GM12878 (cell line): ENCODE measurements at regions not wholly inside any gene's neighbourhood (a gene's known extent, or its start where the extent isn't known, plus 50 kb on each side); places are given as distances from the start of the nearest gene placed in this dataset.

Source experiments
- ASH2L ChIP-seq: fragments of 300-600, 200-600 bp; sonication (generic); IDR thresholded peaks from 2 replicates; pipeline ENCODE4 v1.6.1; 2017; ENCODE audit warnings: low read depth, mild to moderate bottlenecking, borderline replicate concordance
- BCL11A ChIP-seq: IDR thresholded peaks from 2 replicates; pipeline ENCODE4 v1.6.1; 2011; ENCODE audit warnings: low read depth, low read length
- BHLHE40 ChIP-seq, 2 experiments: fragments of 450-650 bp in 1 of 2; IDR thresholded peaks; 2 replicates each; pipeline ENCODE4 v1.6.1; 2011 to 2017; ENCODE audit warnings: low read depth in 2 of 2, borderline replicate concordance in 1 of 2, improper control_type of control experiment in 1 of 2, low read length in 1 of 2, mild to moderate bottlenecking in 1 of 2
- CBX5 ChIP-seq: sonication (generic); IDR thresholded peaks from 2 replicates; pipeline ENCODE4 v1.6.1; 2016; ENCODE audit warnings: low read depth, moderate library complexity, mild to moderate bottlenecking, inconsistent platforms
- CEBPB ChIP-seq, 2 experiments: fragments of 150-350 bp in 1 of 2; IDR thresholded peaks; 2 replicates each; pipeline ENCODE4 v1.6.1; 2012 to 2014; ENCODE audit warnings: low read depth in 2 of 2, low read length in 2 of 2, borderline replicate concordance in 1 of 2, inconsistent platforms in 1 of 2
- EP300 ChIP-seq, 2 experiments: fragments of 150-350 bp in 1 of 2; IDR thresholded peaks; 2 replicates each; pipeline ENCODE4 v1.6.1; 2011 to 2012; ENCODE audit warnings: low read depth in 2 of 2, low read length in 2 of 2, borderline replicate concordance in 1 of 2, improper control_type of control experiment in 1 of 2, inconsistent platforms in 1 of 2; ENCODE audit not compliant: control insufficient read depth in 1 of 2
- FOXM1 ChIP-seq: IDR thresholded peaks from 2 replicates; pipeline ENCODE4 v1.6.1; 2012; ENCODE audit warnings: low read depth, mild to moderate bottlenecking, inconsistent platforms, low read length, moderate library complexity
- HDAC6 ChIP-seq: fragments of 200-600 bp; sonication (generic); IDR thresholded peaks from one replicate; pipeline ENCODE4 v1.8.0; 2017; ENCODE audit warnings: antibody characterized with exemption; ENCODE audit not compliant: unreplicated experiment
- IKZF2 ChIP-seq, 2 experiments: fragments of 450-650 bp; IDR thresholded peaks; 2 replicates each; pipeline ENCODE4 v1.6.1; 2017; ENCODE audit warnings: mild to moderate bottlenecking in 2 of 2, moderate library complexity in 2 of 2
- IRF4 ChIP-seq: IDR thresholded peaks from 2 replicates; pipeline ENCODE4 v1.6.1; 2011; ENCODE audit warnings: low read depth, low read length
- JUNB ChIP-seq: IDR thresholded peaks from 2 replicates; pipeline ENCODE4 v1.6.1; 2016; ENCODE audit warnings: antibody characterized with exemption, mild to moderate bottlenecking
- MEF2A ChIP-seq: IDR thresholded peaks from 2 replicates; pipeline ENCODE4 v1.6.1; 2011; ENCODE audit warnings: low read depth, mild to moderate bottlenecking, low read length, moderate library complexity; ENCODE audit not compliant: insufficient read depth
- MEF2B ChIP-seq: fragments of 450-650 bp; IDR thresholded peaks from 2 replicates; pipeline ENCODE4 v1.6.1; 2018; ENCODE audit warnings: mild to moderate bottlenecking, moderate library complexity; ENCODE audit not compliant: partially characterized antibody, poor library complexity, severe bottlenecking
- NFYA ChIP-seq: IDR thresholded peaks from 2 replicates; pipeline ENCODE4 v1.6.1; 2011; ENCODE audit warnings: low read depth, mild to moderate bottlenecking, low read length, improper control_type of control experiment, borderline replicate concordance
- PAX5 ChIP-seq: IDR thresholded peaks from 2 replicates; pipeline ENCODE4 v1.6.1; 2011; ENCODE audit warnings: low read depth, low read length, borderline replicate concordance
- PML ChIP-seq: IDR thresholded peaks from 2 replicates; pipeline ENCODE4 v1.6.1; 2012; ENCODE audit warnings: low read length, inconsistent platforms
- POLR2AphosphoS2 ChIP-seq: IDR thresholded peaks from 2 replicates; pipeline ENCODE4 v1.6.1; 2011; ENCODE audit warnings: low read depth, mild to moderate bottlenecking, low read length, improper control_type of control experiment, moderate library complexity
- RAD51 ChIP-seq: fragments of 450-650 bp; IDR thresholded peaks from 2 replicates; pipeline ENCODE4 v1.6.1; 2016; ENCODE audit warnings: moderate library complexity, mild to moderate bottlenecking, inconsistent platforms
- RCOR1 ChIP-seq: conservative IDR thresholded peaks from 2 replicates; pipeline ENCODE4 v1.6.1; 2012; ENCODE audit warnings: low read depth, low read length, improper control_type of control experiment
- STAT1 ChIP-seq: fragments of 450-650 bp; conservative IDR thresholded peaks from 2 replicates; pipeline ENCODE4 v1.6.1; 2014; ENCODE audit warnings: antibody characterized with exemption, mild to moderate bottlenecking
- SUZ12 ChIP-seq: fragments of 200-600 bp; sonication (generic); IDR thresholded peaks from one replicate; pipeline ENCODE4 v1.6.1; 2018; ENCODE audit warnings: antibody characterized with exemption, mild to moderate bottlenecking; ENCODE audit not compliant: unreplicated experiment
- TCF7 ChIP-seq: IDR thresholded peaks from 2 replicates; pipeline ENCODE4 v1.6.1; 2014; ENCODE audit warnings: antibody characterized with exemption, borderline replicate concordance
- ZBTB40 ChIP-seq: fragments of 450-650 bp; IDR thresholded peaks from 2 replicates; pipeline ENCODE4 v1.6.1; 2016; ENCODE audit warnings: mild to moderate bottlenecking, moderate library complexity, borderline replicate concordance
- ZNF24 ChIP-seq: fragments of 450-650 bp; IDR thresholded peaks from 2 replicates; pipeline ENCODE4 v1.6.1; 2017; ENCODE audit warnings: antibody characterized with exemption, mild to moderate bottlenecking
- TF ChIP-seq, protein P1 (sequence below): fragments of 450-650 bp; IDR thresholded peaks from 2 replicates; pipeline ENCODE4 v1.6.1; 2017; ENCODE audit warnings: mild to moderate bottlenecking

DNA sequence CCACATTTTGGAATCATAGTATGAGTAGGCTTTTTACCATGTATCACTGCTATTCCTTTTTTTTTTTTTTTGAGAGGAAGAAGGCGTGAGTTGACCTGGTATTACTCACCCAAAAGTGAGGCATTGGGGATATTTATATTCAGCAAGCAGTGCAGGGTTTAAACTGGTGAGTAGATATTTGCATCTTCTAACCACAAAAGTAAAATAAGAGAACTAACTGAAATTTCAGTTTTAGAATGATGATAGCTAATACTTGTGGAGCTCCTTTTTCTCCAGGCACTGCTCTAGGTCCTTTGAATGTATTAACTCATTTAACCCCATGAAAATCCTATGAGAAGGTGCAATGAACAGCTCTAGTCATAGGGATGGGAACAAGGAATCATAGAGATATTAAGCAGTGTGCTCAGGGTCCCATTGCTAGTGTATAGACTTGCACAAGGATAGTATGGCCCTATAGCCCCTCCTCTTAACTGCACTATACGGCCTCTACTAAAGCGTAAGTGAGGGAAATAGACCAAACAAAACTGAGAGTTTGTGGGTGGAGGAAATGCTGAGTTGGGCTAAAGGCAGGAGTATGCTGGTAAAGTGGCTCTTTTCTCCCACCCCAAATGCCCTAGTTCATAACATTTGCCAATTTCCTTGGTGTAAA, 104.3 kb upstream of the MAX start (continued):
- no peak for TF ChIP-seq ZBTB40
- 0 out of 2 replicates have a peak, but pooled peaks have one; percentile 29 for TF ChIP-seq ZNF24
- peak; percentile 56 to 70; a peak in 3 of 4 replicates for TF ChIP-seq EP300 (IDR thresholded peaks at IDR 0.05; ENCODE audit: borderline replicate concordance in 1 of 2, control insufficient read depth in 1 of 2, low read depth in 2 of 2, low read length in 2 of 2)
- no peak for TF ChIP-seq STAT1
- TF ChIP-seq BCL11A, result peak; percentile 78
- peak in 1 of 2 experiments; percentile 87; a peak in 1 of 4 replicates for TF ChIP-seq CEBPB (IDR thresholded peaks at IDR 0.05; ENCODE audit: borderline replicate concordance in 1 of 2, low read depth in 2 of 2, low read length in 2 of 2)
- no peak for TF ChIP-seq NFYA
- TF ChIP-seq IRF4, result peak; percentile 80; the same call in 1 of the 2 replicates
- peak; percentile 53 to 82; a peak in 3 of 4 replicates for TF ChIP-seq BHLHE40 (IDR thresholded peaks at IDR 0.05; ENCODE audit: borderline replicate concordance in 1 of 2, low read depth in 2 of 2, low read length in 1 of 2)
- peak; percentile 66 for TF ChIP-seq MEF2B
- peak; percentile 72 for TF ChIP-seq TCF7
- peak; percentile 93 for TF ChIP-seq RCOR1
- TF ChIP-seq IKZF2 (IDR thresholded peaks at IDR 0.05), result peak; percentile 78 to 87
- peak; percentile 77; the same call in 1 of the 2 replicates for TF ChIP-seq PML
- peak; percentile 66 for TF ChIP-seq PAX5
- TF ChIP-seq RAD51, result no peak
- no peak for TF ChIP-seq SUZ12
- peak; percentile 97 for TF ChIP-seq JUNB
- TF ChIP-seq, protein P1, sequence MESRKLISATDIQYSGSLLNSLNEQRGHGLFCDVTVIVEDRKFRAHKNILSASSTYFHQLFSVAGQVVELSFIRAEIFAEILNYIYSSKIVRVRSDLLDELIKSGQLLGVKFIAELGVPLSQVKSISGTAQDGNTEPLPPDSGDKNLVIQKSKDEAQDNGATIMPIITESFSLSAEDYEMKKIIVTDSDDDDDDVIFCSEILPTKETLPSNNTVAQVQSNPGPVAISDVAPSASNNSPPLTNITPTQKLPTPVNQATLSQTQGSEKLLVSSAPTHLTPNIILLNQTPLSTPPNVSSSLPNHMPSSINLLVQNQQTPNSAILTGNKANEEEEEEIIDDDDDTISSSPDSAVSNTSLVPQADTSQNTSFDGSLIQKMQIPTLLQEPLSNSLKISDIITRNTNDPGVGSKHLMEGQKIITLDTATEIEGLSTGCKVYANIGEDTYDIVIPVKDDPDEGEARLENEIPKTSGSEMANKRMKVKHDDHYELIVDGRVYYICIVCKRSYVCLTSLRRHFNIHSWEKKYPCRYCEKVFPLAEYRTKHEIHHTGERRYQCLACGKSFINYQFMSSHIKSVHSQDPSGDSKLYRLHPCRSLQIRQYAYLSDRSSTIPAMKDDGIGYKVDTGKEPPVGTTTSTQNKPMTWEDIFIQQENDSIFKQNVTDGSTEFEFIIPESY, result no peak
- TF ChIP-seq FOXM1, result peak; percentile 98
- TF ChIP-seq CBX5, result peak; percentile 66; the same call in 1 of the 2 replicates
- TF ChIP-seq POLR2AphosphoS2, result no peak
- TF ChIP-seq HDAC6, result no peak
- peak; percentile 97 for TF ChIP-seq MEF2A
- peak; percentile 73; the same call in 1 of the 2 replicates for TF ChIP-seq ASH2L
